ENCODE measurements at regions not wholly inside any gene's neighbourhood (a gene's known extent, or its start where the extent isn't known, plus 50 kb on each side); places are given as distances from the start of the nearest gene placed in this dataset.

DNA sequence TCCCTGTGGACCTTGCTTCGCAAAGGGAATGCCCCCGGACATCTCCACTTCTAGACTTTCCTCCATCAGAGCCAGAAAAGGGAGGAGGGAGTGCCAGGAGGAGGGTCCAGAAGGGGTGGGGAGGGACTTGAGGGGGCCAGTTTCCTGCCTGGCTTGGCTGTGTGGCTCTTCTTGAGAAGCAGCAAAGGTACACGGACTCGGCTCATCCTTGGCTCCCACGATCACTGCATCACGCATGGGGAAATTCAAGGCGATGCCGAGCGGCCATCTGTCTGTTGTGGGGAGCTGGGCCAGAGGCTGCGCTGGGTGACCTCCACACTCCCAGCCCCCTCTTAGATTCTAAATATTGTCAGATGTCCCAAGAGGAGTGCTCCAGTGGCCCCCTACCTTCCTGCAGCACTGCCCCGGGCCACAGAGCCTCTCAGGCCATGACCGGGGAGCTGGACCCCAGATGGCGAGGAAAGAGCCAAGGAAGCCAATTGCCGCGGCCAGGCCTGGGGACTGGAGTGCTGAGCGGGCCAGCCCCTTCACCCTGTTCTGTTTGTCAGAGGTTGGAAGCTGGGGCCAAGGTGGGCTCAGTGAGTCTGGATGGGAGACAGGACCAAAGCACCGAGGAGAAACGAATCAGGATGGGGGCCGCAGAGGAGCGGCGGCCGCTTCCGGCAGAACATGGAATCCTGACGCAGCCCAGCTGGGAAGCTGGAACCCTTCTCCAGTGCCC is 104.5 kb downstream of the RBFOX3 start:
- TF ChIP-seq, protein P1, sequence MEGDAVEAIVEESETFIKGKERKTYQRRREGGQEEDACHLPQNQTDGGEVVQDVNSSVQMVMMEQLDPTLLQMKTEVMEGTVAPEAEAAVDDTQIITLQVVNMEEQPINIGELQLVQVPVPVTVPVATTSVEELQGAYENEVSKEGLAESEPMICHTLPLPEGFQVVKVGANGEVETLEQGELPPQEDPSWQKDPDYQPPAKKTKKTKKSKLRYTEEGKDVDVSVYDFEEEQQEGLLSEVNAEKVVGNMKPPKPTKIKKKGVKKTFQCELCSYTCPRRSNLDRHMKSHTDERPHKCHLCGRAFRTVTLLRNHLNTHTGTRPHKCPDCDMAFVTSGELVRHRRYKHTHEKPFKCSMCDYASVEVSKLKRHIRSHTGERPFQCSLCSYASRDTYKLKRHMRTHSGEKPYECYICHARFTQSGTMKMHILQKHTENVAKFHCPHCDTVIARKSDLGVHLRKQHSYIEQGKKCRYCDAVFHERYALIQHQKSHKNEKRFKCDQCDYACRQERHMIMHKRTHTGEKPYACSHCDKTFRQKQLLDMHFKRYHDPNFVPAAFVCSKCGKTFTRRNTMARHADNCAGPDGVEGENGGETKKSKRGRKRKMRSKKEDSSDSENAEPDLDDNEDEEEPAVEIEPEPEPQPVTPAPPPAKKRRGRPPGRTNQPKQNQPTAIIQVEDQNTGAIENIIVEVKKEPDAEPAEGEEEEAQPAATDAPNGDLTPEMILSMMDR (IDR thresholded peaks at IDR 0.05; ENCODE audit: insufficient read depth, missing control alignments) = no peak
- no peak for FAIRE-seq
- no peak for DNase-seq (ENCODE audit: insufficient read length, low spot score)

DNA sequence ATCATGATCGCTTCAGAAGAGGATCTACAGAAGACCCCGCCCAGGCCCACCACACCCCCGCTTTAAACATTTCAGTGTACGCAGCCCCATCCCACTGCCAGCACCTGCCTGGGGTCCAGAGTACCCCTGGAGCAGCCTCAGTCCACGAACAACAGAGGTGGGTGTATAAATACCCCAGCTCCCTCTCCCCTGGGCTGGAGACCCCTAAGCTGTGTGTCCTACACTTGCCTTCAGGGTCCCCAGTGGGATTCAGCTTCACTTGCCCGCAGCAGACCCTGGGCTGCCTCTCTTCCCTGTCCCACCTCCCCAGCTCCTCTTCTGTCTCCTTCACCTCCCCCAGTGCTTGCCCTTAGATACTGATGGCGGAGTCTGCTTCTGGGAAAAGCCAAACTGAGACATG is 105.7 kb downstream of the RBFOX3 start:
- TF ChIP-seq, protein P1 (IDR thresholded peaks at IDR 0.05; ENCODE audit: insufficient read depth, missing control alignments) = no peak
- FAIRE-seq (no peak), DNase-seq (ENCODE audit: insufficient read length, low spot score) (no peak)

DNA sequence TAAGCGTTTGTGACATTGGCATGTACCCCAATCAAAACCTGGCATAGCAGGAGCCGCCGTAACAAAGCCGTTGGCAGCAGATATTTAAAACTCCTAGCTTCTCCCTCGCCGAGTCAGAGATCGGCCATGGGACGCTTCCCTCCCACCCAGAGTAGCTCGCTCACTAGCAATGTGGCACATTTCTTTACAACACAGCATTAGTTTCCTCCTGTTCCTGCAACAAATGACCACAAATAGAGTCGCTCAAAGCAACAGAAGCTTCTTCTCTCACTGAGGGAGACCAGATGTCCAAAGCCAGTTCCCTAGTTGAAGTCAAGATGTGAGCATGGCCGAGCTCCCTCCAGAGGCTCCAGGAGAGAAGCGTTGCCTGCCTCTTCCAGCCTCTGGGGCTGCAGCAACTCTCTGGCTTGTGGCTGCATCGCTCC is 106.7 kb downstream of the RBFOX3 start:
- FAIRE-seq (no peak), DNase-seq (ENCODE audit: insufficient read length, low spot score) (no peak)
- TF ChIP-seq, protein P1 (IDR thresholded peaks at IDR 0.05; ENCODE audit: insufficient read depth, missing control alignments) = no peak

DNA sequence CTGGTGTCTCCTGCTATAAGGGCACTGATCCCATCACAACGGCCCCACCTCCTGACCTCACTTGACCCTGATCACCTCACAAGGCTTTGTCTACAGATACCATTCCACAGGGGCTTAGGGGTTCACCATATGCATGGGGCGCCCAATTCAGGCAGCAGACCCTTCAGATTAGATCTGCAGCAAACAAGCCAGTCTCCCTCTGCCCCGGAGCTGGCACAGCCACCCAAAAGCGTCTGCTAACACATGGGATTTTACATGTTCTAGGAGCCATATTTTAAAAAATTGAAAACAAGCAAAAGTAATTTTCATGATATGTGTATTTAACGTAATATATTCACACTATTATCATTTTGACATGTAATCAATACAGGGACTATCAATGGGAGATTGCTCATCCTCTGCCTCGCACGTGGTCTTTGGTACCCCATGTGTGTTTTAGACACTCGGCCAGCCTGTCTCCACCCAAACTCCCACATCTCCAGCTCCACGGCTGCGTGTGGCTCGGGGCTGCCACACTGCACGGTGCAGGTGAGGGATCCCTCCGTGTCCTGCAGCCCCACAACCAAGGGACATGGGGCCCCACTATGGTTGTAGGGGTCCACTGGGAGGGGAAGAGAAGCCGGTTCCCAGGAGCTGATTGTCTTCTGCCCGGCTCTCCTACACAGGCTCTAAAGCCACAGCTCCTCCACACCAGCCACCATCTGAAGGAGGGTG is 107.6 kb downstream of the RBFOX3 start:
- no peak for FAIRE-seq
- TF ChIP-seq, protein P1 (IDR thresholded peaks at IDR 0.05; ENCODE audit: insufficient read depth, missing control alignments) = no peak
- DNase-seq (ENCODE audit: insufficient read length, low spot score) = no peak

DNA sequence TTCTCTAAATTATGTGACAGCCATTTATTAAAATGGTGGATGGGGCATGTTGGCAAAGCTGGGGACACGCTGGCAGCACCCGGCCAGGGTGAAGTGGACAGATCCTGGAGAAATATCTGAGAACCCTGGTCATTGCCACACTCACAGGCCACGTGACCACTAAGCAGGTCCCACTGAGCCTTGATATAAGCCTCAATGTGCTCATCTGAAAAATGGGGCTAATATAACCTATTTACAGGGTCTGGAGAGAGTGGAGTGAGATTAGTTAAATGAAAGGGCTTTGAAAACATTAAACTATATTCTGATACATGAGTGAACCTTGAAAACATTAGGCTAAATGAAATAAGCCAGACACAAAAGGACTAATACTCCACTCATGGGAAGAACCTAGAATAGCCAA is 108.9 kb downstream of the RBFOX3 start:
- no peak for FAIRE-seq
- TF ChIP-seq, protein P1 (IDR thresholded peaks at IDR 0.05; ENCODE audit: insufficient read depth, missing control alignments) = no peak
- no peak for DNase-seq (ENCODE audit: insufficient read length, low spot score)

DNA sequence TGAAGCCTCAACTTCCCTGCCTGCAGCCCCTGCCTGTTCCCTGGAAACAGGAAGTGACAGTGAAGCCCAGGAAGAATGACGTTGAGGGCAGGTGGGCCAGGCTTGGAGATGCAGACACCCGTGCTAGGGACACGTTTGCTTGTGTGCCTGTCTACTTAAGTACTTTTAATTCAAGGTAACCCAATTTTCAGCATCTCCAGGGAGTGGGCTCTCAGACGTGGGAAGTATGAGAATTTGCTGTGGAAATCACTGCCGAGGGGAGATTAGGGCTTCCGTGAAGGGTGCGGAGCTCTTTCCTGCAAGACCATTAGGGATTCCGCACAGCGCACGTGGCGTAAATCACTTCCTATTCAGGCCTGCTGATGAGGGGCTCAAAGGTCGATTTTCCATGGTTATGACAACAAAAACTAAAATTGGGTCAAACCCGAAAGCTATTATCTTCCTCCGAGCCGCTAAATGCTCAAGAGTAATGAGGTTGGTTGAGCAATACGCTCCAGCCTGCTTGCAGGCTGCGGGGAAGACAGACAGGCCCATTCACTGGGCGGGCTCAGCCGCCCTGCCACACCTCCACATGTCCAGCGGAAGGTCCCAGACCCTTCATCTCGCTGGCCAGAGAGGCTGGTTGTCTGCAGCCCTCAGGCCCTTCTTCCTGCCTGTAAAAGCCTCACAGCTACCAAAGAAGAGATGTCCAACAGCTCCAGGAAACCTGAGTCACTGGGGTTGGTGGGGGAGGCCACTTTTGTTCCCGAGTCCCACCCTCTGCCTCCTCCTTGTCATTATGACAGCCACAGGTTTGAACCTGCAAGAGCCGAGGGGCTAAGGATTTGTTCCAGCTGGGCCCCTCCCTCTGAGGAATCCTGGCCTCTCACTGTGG is 109.9 kb downstream of the RBFOX3 start:
- FAIRE-seq = no peak
- DNase-seq (ENCODE audit: insufficient read length, low spot score) = no peak
- TF ChIP-seq, protein P1 (IDR thresholded peaks at IDR 0.05; ENCODE audit: insufficient read depth, missing control alignments) = no peak
